ENCODE measurements at regions not wholly inside any gene's neighbourhood (a gene's known extent, or its start where the extent isn't known, plus 50 kb on each side); places are given as distances from the start of the nearest gene placed in this dataset.

GRCh38 chr2:45218297-45218696 lies 209.0 kb upstream of the SIX2 start:
- Histone ChIP-seq H3K36me3 (ENCODE audit: control insufficient read depth in 2 of 3, insufficient read depth in 3 of 3, low read length in 3 of 3) (no peaks in the 10 kb centered on the region), H3K4me3 (ENCODE audit: low read length) (no peak overlapping the region), H3K9me3 (ENCODE audit: control insufficient read depth in 2 of 3, low read length in 3 of 3) (no peaks in the 10 kb centered on the region), H3K27me3 (ENCODE audit: control insufficient read depth in 2 of 2, insufficient read depth in 2 of 2, low read length in 2 of 2) (peaks cover 0 to 4% of the 10 kb centered on the region in 2 donors), H3K4me1 (ENCODE audit: control insufficient read depth in 2 of 2, insufficient read depth in 2 of 2, low read length in 2 of 2) (no peaks in the 10 kb centered on the region), H3K27ac (ENCODE audit: low read depth, low read length) (no peak overlapping the region)
- ChIA-PET CTCF (no interaction called here), POLR2A (no interaction called here)
- Mint-ChIP-seq H3K27me3 (peaks cover 7 to 46% (median 32%) of the 10 kb centered on the region in 5 donors), H3K27ac (no peak overlapping the region), H3K4me1 (peaks cover 0 to 2% (median 0%) of the 10 kb centered on the region in 7 donors), H3K4me3 (no peak overlapping the region), H3K9me3 (peaks cover 0 to 10% (median 0%) of the 10 kb centered on the region in 11 donors), H3K36me3 (no peaks in the 10 kb centered on the region)
- ATAC-seq (no peak), DNase-seq (no peak)
- intact Hi-C loops (cut with micrococcal nuclease), result no loop called here

GRCh38 chr2:45216118-45216517 lies 206.9 kb upstream of the SIX2 start:
- POLR2A ChIA-PET, result no interaction called here
- H3K27ac ChIP-seq (ENCODE audit: low read depth, low read length), result no peak overlapping the region
- peaks cover 0 to 4% of the 10 kb centered on the region in 2 donors for H3K27me3 ChIP-seq (ENCODE audit: control insufficient read depth in 2 of 2, insufficient read depth in 2 of 2, low read length in 2 of 2)
- Mint-ChIP-seq H3K4me3 (no peak overlapping the region), H3K27ac (no peak overlapping the region), H3K9me3 (peaks cover 0 to 10% (median 3%) of the 10 kb centered on the region in 11 donors), H3K27me3 (peaks cover 15 to 36% (median 23%) of the 10 kb centered on the region in 5 donors), H3K36me3 (no peaks in the 10 kb centered on the region), H3K4me1 (peaks cover 0 to 2% (median 0%) of the 10 kb centered on the region in 7 donors)
- no peaks in the 10 kb centered on the region for H3K4me1 ChIP-seq (ENCODE audit: control insufficient read depth in 2 of 2, insufficient read depth in 2 of 2, low read length in 2 of 2)
- H3K4me3 ChIP-seq (ENCODE audit: low read length), result no peak overlapping the region
- CTCF ChIA-PET, result no interaction called here
- DNase-seq (no peak), ATAC-seq (no peak)
- H3K36me3 ChIP-seq (ENCODE audit: control insufficient read depth in 2 of 3, insufficient read depth in 3 of 3, low read length in 3 of 3), result no peaks in the 10 kb centered on the region
- intact Hi-C loops (cut with micrococcal nuclease), result no loop called here
- no peaks in the 10 kb centered on the region for H3K9me3 ChIP-seq (ENCODE audit: control insufficient read depth in 2 of 3, low read length in 3 of 3)

GRCh38 chr2:45214550-45214949 lies 205.3 kb upstream of the SIX2 start:
- Mint-ChIP-seq H3K36me3 (no peaks in the 10 kb centered on the region), H3K27ac (no peak overlapping the region), H3K4me3 (no peak overlapping the region), H3K27me3 (peaks cover 15 to 33% (median 23%) of the 10 kb centered on the region in 5 donors), H3K4me1 (peaks cover 0 to 2% (median 0%) of the 10 kb centered on the region in 7 donors), H3K9me3 (peaks cover 0 to 10% (median 3%) of the 10 kb centered on the region in 11 donors)
- Histone ChIP-seq H3K27me3 (ENCODE audit: control insufficient read depth in 2 of 2, insufficient read depth in 2 of 2, low read length in 2 of 2) (peaks cover 0 to 4% of the 10 kb centered on the region in 2 donors), H3K27ac (ENCODE audit: low read depth, low read length) (no peak overlapping the region), H3K36me3 (ENCODE audit: control insufficient read depth in 2 of 3, insufficient read depth in 3 of 3, low read length in 3 of 3) (no peaks in the 10 kb centered on the region), H3K9me3 (ENCODE audit: control insufficient read depth in 2 of 3, low read length in 3 of 3) (no peaks in the 10 kb centered on the region), H3K4me1 (ENCODE audit: control insufficient read depth in 2 of 2, insufficient read depth in 2 of 2, low read length in 2 of 2) (no peaks in the 10 kb centered on the region), H3K4me3 (ENCODE audit: low read length) (no peak overlapping the region)
- CTCF ChIA-PET, result no interaction called here
- DNase-seq, result no peak
- intact Hi-C loops (cut with micrococcal nuclease), result no loop called here
- POLR2A ChIA-PET, result no interaction called here
- ATAC-seq, result no peak

GRCh38 chr2:45212953-45213635 lies 203.8 kb upstream of the SIX2 start:
- Mint-ChIP-seq H3K9me3 (peaks cover 0 to 10% (median 3%) of the 10 kb centered on the region in 11 donors), H3K4me3 (no peak overlapping the region), H3K4me1 (peaks cover 0 to 2% (median 0%) of the 10 kb centered on the region in 7 donors), H3K36me3 (no peaks in the 10 kb centered on the region), H3K27me3 (peaks cover 15 to 29% (median 27%) of the 10 kb centered on the region in 5 donors), H3K27ac (no peak overlapping the region)
- H3K36me3 ChIP-seq (ENCODE audit: control insufficient read depth in 2 of 3, insufficient read depth in 3 of 3, low read length in 3 of 3), result no peaks in the 10 kb centered on the region
- no peaks in the 10 kb centered on the region for H3K4me1 ChIP-seq (ENCODE audit: control insufficient read depth in 2 of 2, insufficient read depth in 2 of 2, low read length in 2 of 2)
- ChIA-PET CTCF (interaction anchor here (0.6 kb wide), 1 partner anchor 154 kb away, joined by 3 read pairs; no protein-coding TSS in a partner anchor), POLR2A (no interaction called here)
- intact Hi-C loops (cut with micrococcal nuclease), result no loop called here
- H3K9me3 ChIP-seq (ENCODE audit: control insufficient read depth in 2 of 3, low read length in 3 of 3), result no peaks in the 10 kb centered on the region
- ATAC-seq (no peak), DNase-seq (no peak)
- no peak overlapping the region for H3K27ac ChIP-seq (ENCODE audit: low read depth, low read length)
- H3K27me3 ChIP-seq (ENCODE audit: control insufficient read depth in 2 of 2, insufficient read depth in 2 of 2, low read length in 2 of 2), result peaks cover 0 to under 1% of the 10 kb centered on the region in 2 donors
- H3K4me3 ChIP-seq (ENCODE audit: low read length), result no peak overlapping the region

- Histone ChIP-seq H3K36me3 (ENCODE audit: control insufficient read depth in 2 of 3, insufficient read depth in 3 of 3, low read length in 3 of 3) (no peaks in the 10 kb centered on the region), H3K9me3 (ENCODE audit: control insufficient read depth in 2 of 3, low read length in 3 of 3) (no peaks in the 10 kb centered on the region), H3K4me1 (ENCODE audit: control insufficient read depth in 2 of 2, insufficient read depth in 2 of 2, low read length in 2 of 2) (no peaks in the 10 kb centered on the region), H3K27ac (ENCODE audit: low read depth, low read length) (no peak overlapping the region), H3K4me3 (ENCODE audit: low read length) (no peak overlapping the region), H3K27me3 (ENCODE audit: control insufficient read depth in 2 of 2, insufficient read depth in 2 of 2, low read length in 2 of 2) (no peaks in the 10 kb centered on the region)
- H3K4me1 Mint-ChIP-seq, result peaks cover 0 to 2% (median 0%) of the 10 kb centered on the region in 7 donors
- peaks cover 0 to 9% (median 2%) of the 10 kb centered on the region in 11 donors for H3K9me3 Mint-ChIP-seq
- CTCF ChIA-PET, result no interaction called here
- POLR2A ChIA-PET, result no interaction called here
- no peaks in the 10 kb centered on the region for H3K36me3 Mint-ChIP-seq
- ATAC-seq, result no peak
- H3K4me3 Mint-ChIP-seq, result no peak overlapping the region
- DNase-seq, result no peak
- H3K27me3 Mint-ChIP-seq, result peaks cover 15 to 29% (median 21%) of the 10 kb centered on the region in 5 donors
- intact Hi-C loops (cut with micrococcal nuclease), result no loop called here
- no peak overlapping the region for H3K27ac Mint-ChIP-seq
Observed at GRCh38 chr2:45211636-45212035, 202.4 kb upstream of the SIX2 start.

- Mint-ChIP-seq H3K4me3 (no peak overlapping the region), H3K36me3 (no peaks in the 10 kb centered on the region), H3K27ac (no peak overlapping the region), H3K4me1 (peaks cover 0 to 2% (median 0%) of the 10 kb centered on the region in 7 donors), H3K27me3 (peaks cover 11 to 22% (median 17%) of the 10 kb centered on the region in 5 donors), H3K9me3 (peaks cover 0 to 3% (median 0%) of the 10 kb centered on the region in 11 donors)
- ATAC-seq, result no peak
- Histone ChIP-seq H3K4me3 (ENCODE audit: low read length) (no peak overlapping the region), H3K27me3 (ENCODE audit: control insufficient read depth in 2 of 2, insufficient read depth in 2 of 2, low read length in 2 of 2) (no peaks in the 10 kb centered on the region), H3K9me3 (ENCODE audit: control insufficient read depth in 2 of 3, low read length in 3 of 3) (no peaks in the 10 kb centered on the region), H3K27ac (ENCODE audit: low read depth, low read length) (no peak overlapping the region), H3K4me1 (ENCODE audit: control insufficient read depth in 2 of 2, insufficient read depth in 2 of 2, low read length in 2 of 2) (no peaks in the 10 kb centered on the region), H3K36me3 (ENCODE audit: control insufficient read depth in 2 of 3, insufficient read depth in 3 of 3, low read length in 3 of 3) (no peaks in the 10 kb centered on the region)
- intact Hi-C loops (cut with micrococcal nuclease), result no loop called here
- POLR2A ChIA-PET, result no interaction called here
- DNase-seq, result no peak
- CTCF ChIA-PET, result no interaction called here
Observed at GRCh38 chr2:45210462-45211195, 201.4 kb upstream of the SIX2 start.
